ENCODE measurements at regions not wholly inside any gene's neighbourhood (a gene's known extent, or its start where the extent isn't known, plus 50 kb on each side); places are given as distances from the start of the nearest gene placed in this dataset.

- Histone ChIP-seq H3K36me3 (ENCODE audit: insufficient read depth, low read length) (no peaks in the 10 kb centered on the region), H3K9me3 (ENCODE audit: low read length) (no peaks in the 10 kb centered on the region), H3K79me2 (ENCODE audit: low read length) (no peaks in the 10 kb centered on the region), H2AFZ (ENCODE audit: low read length) (no peak overlapping the region), H3K4me1 (ENCODE audit: low read length) (no peaks in the 10 kb centered on the region), H3K9me2 (replicated peaks; ENCODE audit: insufficient read depth, low read length) (no peaks in the 10 kb centered on the region), H3K4me2 (ENCODE audit: low read depth, low read length, poor library complexity, severe bottlenecking) (no peak overlapping the region), H3K4me3 (ENCODE audit: low read length) (no peak overlapping the region), H3K27me3 (ENCODE audit: low read length) (no peaks in the 10 kb centered on the region), H3K9ac (ENCODE audit: low read length) (no peak overlapping the region), H4K20me1 (ENCODE audit: insufficient read depth, low read depth, low read length) (no peaks in the 10 kb centered on the region), H3K27ac (ENCODE audit: low read length) (no peak overlapping the region)
- DNase-seq = no peak
Observed at GRCh38 chr3:31237887-31238286, 294.8 kb upstream of the STT3B start.

- no peak overlapping the region for H3K4me3 ChIP-seq (ENCODE audit: low read length)
- no peaks in the 10 kb centered on the region for H3K9me2 ChIP-seq (replicated peaks; ENCODE audit: insufficient read depth, low read length)
- no peak overlapping the region for H3K4me2 ChIP-seq (ENCODE audit: low read depth, low read length, poor library complexity, severe bottlenecking)
- H3K9me3 ChIP-seq (ENCODE audit: low read length) = no peaks in the 10 kb centered on the region
- no peaks in the 10 kb centered on the region for H3K4me1 ChIP-seq (ENCODE audit: low read length)
- H3K36me3 ChIP-seq (ENCODE audit: insufficient read depth, low read length) = no peaks in the 10 kb centered on the region
- H3K79me2 ChIP-seq (ENCODE audit: low read length) = no peaks in the 10 kb centered on the region
- no peak overlapping the region for H3K9ac ChIP-seq (ENCODE audit: low read length)
- H4K20me1 ChIP-seq (ENCODE audit: insufficient read depth, low read depth, low read length) = no peaks in the 10 kb centered on the region
- DNase-seq = no peak
- H3K27me3 ChIP-seq (ENCODE audit: low read length) = no peaks in the 10 kb centered on the region
- no peak overlapping the region for H3K27ac ChIP-seq (ENCODE audit: low read length)
- no peak overlapping the region for H2AFZ ChIP-seq (ENCODE audit: low read length)
Observed at GRCh38 chr3:31240013-31240412, 292.7 kb upstream of the STT3B start.

- no peaks in the 10 kb centered on the region for H3K27me3 ChIP-seq (ENCODE audit: low read length)
- H2AFZ ChIP-seq (ENCODE audit: low read length) = no peak overlapping the region
- no peaks in the 10 kb centered on the region for H3K79me2 ChIP-seq (ENCODE audit: low read length)
- H3K36me3 ChIP-seq (ENCODE audit: insufficient read depth, low read length) = no peaks in the 10 kb centered on the region
- no peak for DNase-seq
- no peaks in the 10 kb centered on the region for H3K9me2 ChIP-seq (replicated peaks; ENCODE audit: insufficient read depth, low read length)
- no peaks in the 10 kb centered on the region for H3K4me1 ChIP-seq (ENCODE audit: low read length)
- no peak overlapping the region for H3K9ac ChIP-seq (ENCODE audit: low read length)
- no peaks in the 10 kb centered on the region for H4K20me1 ChIP-seq (ENCODE audit: insufficient read depth, low read depth, low read length)
- H3K4me2 ChIP-seq (ENCODE audit: low read depth, low read length, poor library complexity, severe bottlenecking) = no peak overlapping the region
- H3K4me3 ChIP-seq (ENCODE audit: low read length) = no peak overlapping the region
- no peak overlapping the region for H3K27ac ChIP-seq (ENCODE audit: low read length)
- no peaks in the 10 kb centered on the region for H3K9me3 ChIP-seq (ENCODE audit: low read length)
Observed at GRCh38 chr3:31240466-31240865, 292.3 kb upstream of the STT3B start.

- DNase-seq = no peak
- H2AFZ ChIP-seq (ENCODE audit: low read length) = no peak overlapping the region
- H3K9me2 ChIP-seq (replicated peaks; ENCODE audit: insufficient read depth, low read length) = no peaks in the 10 kb centered on the region
- no peaks in the 10 kb centered on the region for H3K27me3 ChIP-seq (ENCODE audit: low read length)
- no peaks in the 10 kb centered on the region for H3K79me2 ChIP-seq (ENCODE audit: low read length)
- no peaks in the 10 kb centered on the region for H3K36me3 ChIP-seq (ENCODE audit: insufficient read depth, low read length)
- H3K27ac ChIP-seq (ENCODE audit: low read length) = no peak overlapping the region
- no peak overlapping the region for H3K4me2 ChIP-seq (ENCODE audit: low read depth, low read length, poor library complexity, severe bottlenecking)
- H3K9me3 ChIP-seq (ENCODE audit: low read length) = no peaks in the 10 kb centered on the region
- H4K20me1 ChIP-seq (ENCODE audit: insufficient read depth, low read depth, low read length) = no peaks in the 10 kb centered on the region
- no peak overlapping the region for H3K9ac ChIP-seq (ENCODE audit: low read length)
- no peak overlapping the region for H3K4me3 ChIP-seq (ENCODE audit: low read length)
- no peaks in the 10 kb centered on the region for H3K4me1 ChIP-seq (ENCODE audit: low read length)
Observed at GRCh38 chr3:31240874-31241273, 291.9 kb upstream of the STT3B start.

- Histone ChIP-seq H3K27ac (ENCODE audit: low read length) (no peak overlapping the region), H3K4me3 (ENCODE audit: low read length) (no peak overlapping the region), H3K79me2 (ENCODE audit: low read length) (no peaks in the 10 kb centered on the region), H3K36me3 (ENCODE audit: insufficient read depth, low read length) (no peaks in the 10 kb centered on the region), H4K20me1 (ENCODE audit: insufficient read depth, low read depth, low read length) (no peaks in the 10 kb centered on the region), H2AFZ (ENCODE audit: low read length) (no peak overlapping the region), H3K4me2 (ENCODE audit: low read depth, low read length, poor library complexity, severe bottlenecking) (no peak overlapping the region), H3K4me1 (ENCODE audit: low read length) (no peaks in the 10 kb centered on the region), H3K9me2 (replicated peaks; ENCODE audit: insufficient read depth, low read length) (no peaks in the 10 kb centered on the region), H3K9ac (ENCODE audit: low read length) (no peak overlapping the region), H3K9me3 (ENCODE audit: low read length) (no peaks in the 10 kb centered on the region), H3K27me3 (ENCODE audit: low read length) (no peaks in the 10 kb centered on the region)
- DNase-seq = no peak
Observed at GRCh38 chr3:31241533-31241932, 291.2 kb upstream of the STT3B start.

GRCh38 chr3:31242026-31242960 lies 290.4 kb upstream of the STT3B start:
- Histone ChIP-seq H3K9me3 (ENCODE audit: low read length) (no peaks in the 10 kb centered on the region), H3K79me2 (ENCODE audit: low read length) (no peaks in the 10 kb centered on the region), H2AFZ (ENCODE audit: low read length) (no peak overlapping the region), H3K27ac (ENCODE audit: low read length) (no peak overlapping the region), H3K9me2 (replicated peaks; ENCODE audit: insufficient read depth, low read length) (no peaks in the 10 kb centered on the region), H3K4me1 (ENCODE audit: low read length) (no peaks in the 10 kb centered on the region), H3K4me2 (ENCODE audit: low read depth, low read length, poor library complexity, severe bottlenecking) (no peak overlapping the region), H3K36me3 (ENCODE audit: insufficient read depth, low read length) (no peaks in the 10 kb centered on the region), H3K4me3 (ENCODE audit: low read length) (no peak overlapping the region), H3K9ac (ENCODE audit: low read length) (no peak overlapping the region), H4K20me1 (ENCODE audit: insufficient read depth, low read depth, low read length) (no peaks in the 10 kb centered on the region), H3K27me3 (ENCODE audit: low read length) (no peaks in the 10 kb centered on the region)
- DNase-seq = no peak

- no peak overlapping the region for H3K4me2 ChIP-seq (ENCODE audit: low read depth, low read length, poor library complexity, severe bottlenecking)
- H3K27ac ChIP-seq (ENCODE audit: low read length) = no peak overlapping the region
- no peaks in the 10 kb centered on the region for H3K9me2 ChIP-seq (replicated peaks; ENCODE audit: insufficient read depth, low read length)
- H2AFZ ChIP-seq (ENCODE audit: low read length) = no peak overlapping the region
- H3K79me2 ChIP-seq (ENCODE audit: low read length) = no peaks in the 10 kb centered on the region
- no peaks in the 10 kb centered on the region for H4K20me1 ChIP-seq (ENCODE audit: insufficient read depth, low read depth, low read length)
- H3K9me3 ChIP-seq (ENCODE audit: low read length) = no peaks in the 10 kb centered on the region
- no peaks in the 10 kb centered on the region for H3K27me3 ChIP-seq (ENCODE audit: low read length)
- no peak overlapping the region for H3K4me3 ChIP-seq (ENCODE audit: low read length)
- no peaks in the 10 kb centered on the region for H3K36me3 ChIP-seq (ENCODE audit: insufficient read depth, low read length)
- H3K9ac ChIP-seq (ENCODE audit: low read length) = no peak overlapping the region
- no peak for DNase-seq
- no peaks in the 10 kb centered on the region for H3K4me1 ChIP-seq (ENCODE audit: low read length)
Observed at GRCh38 chr3:31244929-31245817, 287.6 kb upstream of the STT3B start.
